IMR-90 (cell line): ENCODE measurements at regions not wholly inside any gene's neighbourhood (a gene's known extent, or its start where the extent isn't known, plus 50 kb on each side); places are given as distances from the start of the nearest gene placed in this dataset.

Source experiments
- ATAC-seq: fragments of 200-7000 bp; cut with Tn5 transposase; 2 replicates; pipeline ENCODE4 v1.9.1; 2020; ENCODE audit warnings: low read depth, mild to moderate bottlenecking, moderate library complexity
- BruUV-seq: library from RNA; stranded (reverse); fragments of 400-500 nt; replicated peaks from 2 replicates; lab custom pipeline; 2021; lab: Mats Ljungman, UMichigan
- CTCF ChIA-PET: fragments of 300-600 bp; formaldehyde crosslinking; extraction: SDS; loops from one replicate; lab custom pipeline; 2021; ENCODE audit warnings: antibody characterized with exemption; lab: Yijun Ruan, JAX
- POLR2A ChIA-PET: fragments of 300-600 bp; sonication (Branson Sonifier 250); formaldehyde crosslinking; loops from one replicate; lab custom pipeline; 2022; ENCODE audit warnings: antibody characterized with exemption; ENCODE audit not compliant: unreplicated experiment; lab: Charles Lee
- DNase-seq: peaks from one replicate; pipeline ENCODE4 v3.0.0; 2013
- H2AFZ ChIP-seq: replicated peaks from 2 replicates; pipeline ENCODE3; 2013; ENCODE audit warnings: low read length, mild to moderate bottlenecking; ENCODE audit not compliant: poor library complexity
- H2AK5ac ChIP-seq: 2 replicates; pipeline ENCODE4 v1.6.1; 2013; ENCODE audit warnings: low read depth, low read length, inconsistent platforms
- H2AK9ac ChIP-seq: replicated peaks from 2 replicates; pipeline ENCODE3; 2013; ENCODE audit warnings: mild to moderate bottlenecking, low read depth, low read length, moderate library complexity; ENCODE audit not compliant: poor library complexity
- H2BK120ac ChIP-seq: 2 replicates; pipeline ENCODE4 v1.6.1; 2013; ENCODE audit warnings: low read depth, low read length, inconsistent platforms
- H2BK15ac ChIP-seq: 3 replicates; pipeline ENCODE4 v1.6.1; 2013; ENCODE audit warnings: low read depth, low read length, inconsistent platforms
- H2BK20ac ChIP-seq: 2 replicates; pipeline ENCODE4 v1.6.1; 2013; ENCODE audit warnings: low read depth, mild to moderate bottlenecking, inconsistent platforms, low read length, moderate library complexity
- H2BK5ac ChIP-seq: 2 replicates; pipeline ENCODE4 v1.6.1; 2013; ENCODE audit warnings: mild to moderate bottlenecking, low read depth, low read length, inconsistent platforms; ENCODE audit not compliant: poor library complexity, severe bottlenecking
- H3K14ac ChIP-seq: replicated peaks from 2 replicates; pipeline ENCODE4 v1.6.1; 2013; ENCODE audit warnings: low read depth, low read length, inconsistent platforms
- H3K18ac ChIP-seq: 2 replicates; pipeline ENCODE4 v1.6.1; 2013; ENCODE audit warnings: low read depth, low read length, control low read depth
- H3K23ac ChIP-seq: 2 replicates; pipeline ENCODE4 v1.6.1; 2013; ENCODE audit warnings: low read depth, low read length, inconsistent platforms
- H3K27ac ChIP-seq: 2 replicates; pipeline ENCODE4 v1.5.1; 2013; ENCODE audit warnings: mild to moderate bottlenecking, control low read depth, low read length; ENCODE audit not compliant: insufficient read depth
- H3K27me3 ChIP-seq: 2 replicates; pipeline ENCODE4 v1.6.1; 2013; ENCODE audit warnings: low read length; ENCODE audit not compliant: control insufficient read depth, insufficient read depth
- H3K36me3 ChIP-seq: 2 replicates; pipeline ENCODE4 v1.6.1; 2013; ENCODE audit warnings: low read length, mixed read lengths; ENCODE audit not compliant: control insufficient read depth, insufficient read depth
- H3K4ac ChIP-seq: 2 replicates; pipeline ENCODE4 v1.6.1; 2013; ENCODE audit warnings: low read depth, low read length, inconsistent platforms
- H3K4me1 ChIP-seq: 2 replicates; pipeline ENCODE4 v1.6.1; 2013; ENCODE audit warnings: low read length, mixed read lengths; ENCODE audit not compliant: control insufficient read depth, insufficient read depth
- H3K4me2 ChIP-seq: 2 replicates; pipeline ENCODE4 v1.6.1; 2013; ENCODE audit warnings: low read depth, mild to moderate bottlenecking, control low read depth, low read length, moderate library complexity
- H3K4me3 ChIP-seq: 2 replicates; pipeline ENCODE4 v1.5.1; 2013; ENCODE audit warnings: low read depth, mild to moderate bottlenecking, control low read depth, low read length, moderate library complexity; ENCODE audit not compliant: insufficient read depth
- H3K56ac ChIP-seq: 2 replicates; pipeline ENCODE4 v1.6.1; 2013; ENCODE audit warnings: low read length, inconsistent platforms; ENCODE audit not compliant: insufficient read depth; ENCODE audit errors: extremely low read depth
- H3K79me1 ChIP-seq, 2 experiments: 2 replicates each; pipeline ENCODE4 v1.6.1; 2013; ENCODE audit warnings: low read length in 2 of 2, inconsistent platforms in 1 of 2, low read depth in 1 of 2
- H3K9ac ChIP-seq: 2 replicates; pipeline ENCODE4 v1.6.1; 2013; ENCODE audit warnings: low read depth, low read length, control low read depth
- H3K9me1 ChIP-seq: 2 replicates; pipeline ENCODE4 v1.6.1; 2013; ENCODE audit warnings: low read length, inconsistent platforms; ENCODE audit not compliant: insufficient read depth
- H3K9me3 ChIP-seq: 2 replicates; pipeline ENCODE4 v1.6.1; 2013; ENCODE audit warnings: low read length; ENCODE audit not compliant: control insufficient read depth, insufficient read depth
- H4K20me1 ChIP-seq: 2 replicates; pipeline ENCODE4 v1.6.1; 2013; ENCODE audit warnings: low read length, inconsistent platforms; ENCODE audit not compliant: insufficient read depth
- H4K5ac ChIP-seq: 2 replicates; pipeline ENCODE4 v1.6.1; 2013; ENCODE audit warnings: mild to moderate bottlenecking, low read depth, low read length, control low read depth
- H4K8ac ChIP-seq, 2 experiments: 2 replicates each; pipeline ENCODE4 v1.6.1; 2013; ENCODE audit warnings: low read depth in 2 of 2, low read length in 2 of 2, control low read depth in 1 of 2, inconsistent platforms in 1 of 2
- H4K91ac ChIP-seq: 2 replicates; pipeline ENCODE4 v1.6.1; 2013; ENCODE audit warnings: low read depth, low read length, inconsistent platforms; ENCODE audit not compliant: insufficient read depth
- BHLHE40 ChIP-seq: fragments of 150-350 bp; IDR thresholded peaks from 2 replicates; pipeline ENCODE4 v1.6.1; 2016; ENCODE audit warnings: mild to moderate bottlenecking, low read depth, low read length
- SMC3 ChIP-seq: fragments of 150-350 bp; IDR thresholded peaks from 2 replicates; pipeline ENCODE4 v1.6.1; 2016; ENCODE audit warnings: low read depth, mild to moderate bottlenecking, antibody characterized with exemption, low read length, moderate library complexity
- WGBS, 2 experiments: methylation state at CpG; one replicate each; pipeline versions ENCODE4 v1.1.5 to v1.1.7; 2013; ENCODE audit warnings: missing lambda C conversion rate in 2 of 2; ENCODE audit not compliant: insufficient read length in 1 of 2; ENCODE audit errors: extremely low coverage in 2 of 2; 5-methylcytosine and 5-hydroxymethylcytosine counted together
- dilution Hi-C: fragments of 300-500 bp; cut with HindIII; formaldehyde crosslinking; loops from one replicate; pipeline ENCODE4 v1.14.3; 2018; ENCODE audit warnings: low sequenced_read_pairs; ENCODE audit not compliant: unreplicated experiment
- in situ Hi-C: fragments of 300-500 bp; cut with MboI; formaldehyde crosslinking; loops from 3 replicates; pipeline ENCODE4 v1.14.3; 2019; ENCODE audit warnings: low sequenced_read_pairs, inconsistent platforms, mixed read lengths
- intact Hi-C: fragments of 100-400 bp; cut with micrococcal nuclease; formaldehyde crosslinking; loops from 2 replicates; pipeline ENCODE4 v1.10.0; 2022

DNA sequence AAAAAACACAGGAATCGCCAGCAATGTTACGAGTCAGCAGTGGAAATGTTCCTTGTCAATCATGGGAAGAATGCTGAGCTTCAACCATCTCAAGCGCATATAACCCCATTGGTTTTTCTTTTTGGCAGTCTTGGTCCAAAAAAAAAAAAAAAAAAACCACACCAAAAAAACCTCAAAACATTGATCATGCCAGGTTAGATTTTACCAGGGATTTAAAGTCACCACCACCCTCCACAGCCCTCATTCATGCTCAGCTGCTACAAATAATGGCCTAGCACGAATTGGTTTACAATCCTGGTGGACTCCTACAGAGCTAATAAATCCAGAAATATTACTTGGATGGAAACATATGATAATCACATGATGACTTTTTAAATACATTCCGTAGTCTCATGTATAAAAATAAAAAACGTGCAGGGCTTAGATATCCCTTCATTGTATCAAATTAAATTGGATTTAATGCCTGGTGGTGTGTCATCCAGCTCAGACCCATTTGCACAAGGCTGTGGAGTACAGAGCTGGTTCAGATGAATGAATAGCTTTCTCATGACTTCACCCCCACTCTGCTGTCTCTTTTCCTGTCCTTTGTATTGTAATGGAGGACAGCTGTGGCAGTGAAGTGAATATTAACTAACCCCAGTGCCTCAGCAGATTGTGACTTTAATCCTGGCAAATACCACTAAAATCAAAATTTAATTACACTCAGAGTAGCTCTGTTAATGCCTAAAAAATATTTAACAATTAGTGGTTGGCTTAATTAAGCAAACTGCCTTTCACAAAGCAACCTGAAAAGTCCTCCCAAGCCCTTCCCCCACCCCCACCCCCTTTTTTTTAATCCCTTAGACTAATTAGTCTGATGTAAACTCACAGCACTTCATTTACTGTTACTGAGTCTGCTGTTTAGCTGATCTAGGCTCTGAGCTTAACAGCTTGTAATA, 626.5 kb upstream of the ZNF608 start:
- no peaks in the 10 kb centered on the region for H3K27me3 ChIP-seq
- no CpG with 5 or more reads among the region's 6 CpGs for WGBS, 2 experiments
- H2BK15ac ChIP-seq = no peak overlapping the region
- no peak for TF ChIP-seq BHLHE40
- no peak for TF ChIP-seq SMC3
- no peak overlapping the region for H3K4ac ChIP-seq
- BruUV-seq = no TSS peak
- no peak overlapping the region for H2AK9ac ChIP-seq
- no peak overlapping the region for H3K23ac ChIP-seq
- H3K27ac ChIP-seq = no peak overlapping the region
- H4K8ac ChIP-seq = no peak overlapping the region
- no peak overlapping the region for H3K14ac ChIP-seq
- no peaks in the 10 kb centered on the region for H4K20me1 ChIP-seq
- intact Hi-C loops = no loop called here
- peak; percentile 75 for ATAC-seq
- no peaks in the 10 kb centered on the region for H3K9me1 ChIP-seq
- H3K4me1 ChIP-seq = no peaks in the 10 kb centered on the region
- POLR2A ChIA-PET = interaction anchor here (0.6 kb wide), 1 partner anchor 96 kb away, joined by 12 read pairs; no protein-coding TSS in a partner anchor
- H2AFZ ChIP-seq = no peak overlapping the region
- H3K4me3 ChIP-seq = no peak overlapping the region
- dilution Hi-C loops = no loop called here
- no peak overlapping the region for H2BK120ac ChIP-seq
- H3K18ac ChIP-seq = no peak overlapping the region; the same call in 1 of the 2 replicates
- H3K4me2 ChIP-seq = no peak overlapping the region
- H4K5ac ChIP-seq = no peak overlapping the region
- peak; percentile 77 for DNase-seq
- no peak overlapping the region for H3K9ac ChIP-seq
- no peaks in the 10 kb centered on the region for H3K79me1 ChIP-seq
- in situ Hi-C loops = no loop called here
- no peak overlapping the region for H4K91ac ChIP-seq
- CTCF ChIA-PET = interaction anchor here (0.6 to 0.9 kb wide), 3 partner anchors 15 to 1732 kb away, joined by 3 read pairs; no protein-coding TSS in a partner anchor
- H3K9me3 ChIP-seq = no peaks in the 10 kb centered on the region
- no peak overlapping the region for H2BK20ac ChIP-seq
- no peak overlapping the region for H2AK5ac ChIP-seq
- no peak overlapping the region for H2BK5ac ChIP-seq
- no peak overlapping the region for H3K56ac ChIP-seq
- H3K36me3 ChIP-seq = no peaks in the 10 kb centered on the region
